Activated CD4-positive, alpha-beta T cell treated with anti-CD3 and anti-CD28 coated beads, Interleukin-2, amount 10 ng/mL, durations not matched to agents 7 days and 5 days (primary cell): ENCODE measurements at regions not wholly inside any gene's neighbourhood (a gene's known extent, or its start where the extent isn't known, plus 50 kb on each side); places are given as distances from the start of the nearest gene placed in this dataset.
"Not testable (repeated sequence)": the region's sequence is repeated elsewhere in the genome, so short reads cannot be mapped to it uniquely, and the experiment has no call there.

ENCODE experiments used
- CTCF ChIA-PET: fragments of 350-600 bp; sonication (Branson Sonifier 250); formaldehyde crosslinking; loops from one replicate; lab custom pipeline; 2021; ENCODE audit warnings: antibody characterized with exemption; lab: Charles Lee
- POLR2A ChIA-PET: fragments of 350-600 bp; sonication (Branson Sonifier 250); formaldehyde crosslinking; loops from one replicate; lab custom pipeline; 2021; ENCODE audit warnings: antibody characterized with exemption; lab: Charles Lee
- DNase-seq: peaks from one replicate; pipeline ENCODE4 v3.0.0-alpha.2; 2020
- H3K27ac Mint-ChIP-seq: one replicate; pipeline ENCODE4 v1.8.0; 2021; ENCODE audit warnings: mild to moderate bottlenecking, moderate library complexity, mixed read lengths
- H3K27me3 Mint-ChIP-seq: one replicate; pipeline ENCODE4 v1.8.0; 2021; ENCODE audit warnings: mixed read lengths
- H3K36me3 Mint-ChIP-seq: one replicate; pipeline ENCODE4 v1.8.0; 2021; ENCODE audit warnings: low read depth, mixed read lengths
- H3K4me1 Mint-ChIP-seq: one replicate; pipeline ENCODE4 v1.8.0; 2021; ENCODE audit warnings: mixed read lengths
- H3K4me3 Mint-ChIP-seq: one replicate; pipeline ENCODE4 v1.8.0; 2021; ENCODE audit warnings: mild to moderate bottlenecking, moderate library complexity, mixed read lengths
- H3K9me3 Mint-ChIP-seq: one replicate; pipeline ENCODE4 v1.8.0; 2021; ENCODE audit warnings: mixed read lengths

DNA sequence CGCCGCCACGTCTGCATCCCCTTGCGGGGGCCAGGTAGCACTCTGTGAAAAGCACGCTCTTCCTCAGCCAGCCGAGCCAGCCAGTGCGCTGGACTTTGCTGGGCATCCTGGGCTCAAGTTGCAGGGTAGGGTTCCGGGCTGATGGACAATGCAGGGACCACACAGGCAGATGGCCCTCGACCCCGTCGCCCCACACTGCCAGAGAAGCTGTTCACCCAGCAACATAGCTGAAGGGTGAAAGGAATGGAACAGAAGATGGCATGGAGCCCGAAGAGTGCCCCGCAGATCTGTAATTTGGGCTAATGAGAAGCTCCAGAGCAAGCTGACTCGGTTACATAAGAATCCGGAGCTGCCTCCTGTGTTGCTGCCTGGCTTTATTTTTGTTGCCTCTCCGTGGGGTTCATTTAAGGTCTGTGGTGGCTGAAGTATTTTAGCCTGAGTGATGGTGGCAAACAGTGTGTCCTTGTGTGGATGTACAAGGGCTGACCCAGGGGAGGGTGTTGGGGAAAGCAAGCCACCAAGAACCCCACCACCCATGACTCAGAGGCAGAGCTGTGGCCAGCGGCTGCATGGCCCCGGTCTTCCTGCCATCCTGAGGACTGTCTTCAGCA is 105.8 kb downstream of the SOX1 start:
- CTCF ChIA-PET = interaction anchor here (0.8 kb wide), 1 partner anchor 442 kb away, joined by 3 read pairs; no protein-coding TSS in a partner anchor
- H3K4me3 Mint-ChIP-seq = no peak overlapping the region
- no peaks in the 10 kb centered on the region for H3K27me3 Mint-ChIP-seq
- no peak overlapping the region for H3K27ac Mint-ChIP-seq
- H3K36me3 Mint-ChIP-seq = no peaks in the 10 kb centered on the region
- POLR2A ChIA-PET = no interaction called here
- H3K9me3 Mint-ChIP-seq = peaks cover 12% of the 10 kb centered on the region
- no peaks in the 10 kb centered on the region for H3K4me1 Mint-ChIP-seq
- no peak for DNase-seq

- Mint-ChIP-seq H3K36me3 (no peaks in the 10 kb centered on the region), H3K27me3 (no peaks in the 10 kb centered on the region), H3K4me1 (no peaks in the 10 kb centered on the region), H3K27ac (no peak overlapping the region), H3K9me3 (peaks cover 12% of the 10 kb centered on the region), H3K4me3 (no peak overlapping the region)
- ChIA-PET CTCF (interaction anchor here (0.6 kb wide), 1 partner anchor 489 kb away, joined by 5 read pairs; no protein-coding TSS in a partner anchor), POLR2A (no interaction called here)
- no peak for DNase-seq
Measured at GRCh38 chr13:112174476-112175110, 107.6 kb downstream of the SOX1 start.

- no peak overlapping the region for H3K4me3 Mint-ChIP-seq
- no peak overlapping the region for H3K27ac Mint-ChIP-seq
- H3K9me3 Mint-ChIP-seq = peaks cover 12% of the 10 kb centered on the region
- POLR2A ChIA-PET = no interaction called here
- H3K4me1 Mint-ChIP-seq = no peaks in the 10 kb centered on the region
- CTCF ChIA-PET = interaction anchor here (0.6 to 0.7 kb wide), 2 partner anchors 8 to 489 kb away, joined by 5 read pairs; no protein-coding TSS in a partner anchor
- DNase-seq = no peak
- H3K27me3 Mint-ChIP-seq = no peaks in the 10 kb centered on the region
- no peaks in the 10 kb centered on the region for H3K36me3 Mint-ChIP-seq
Measured at GRCh38 chr13:112175162-112176075, 108.5 kb downstream of the SOX1 start.

- H3K4me3 Mint-ChIP-seq, CTCF ChIA-PET, H3K4me1 Mint-ChIP-seq, H3K36me3 Mint-ChIP-seq, H3K27ac Mint-ChIP-seq, H3K27me3 Mint-ChIP-seq, POLR2A ChIA-PET, DNase-seq: not testable (repeated sequence)
- peaks cover 12% of the 10 kb centered on the region for H3K9me3 Mint-ChIP-seq
Measured at GRCh38 chr13:112176141-112177119, 109.5 kb downstream of the SOX1 start.

DNA sequence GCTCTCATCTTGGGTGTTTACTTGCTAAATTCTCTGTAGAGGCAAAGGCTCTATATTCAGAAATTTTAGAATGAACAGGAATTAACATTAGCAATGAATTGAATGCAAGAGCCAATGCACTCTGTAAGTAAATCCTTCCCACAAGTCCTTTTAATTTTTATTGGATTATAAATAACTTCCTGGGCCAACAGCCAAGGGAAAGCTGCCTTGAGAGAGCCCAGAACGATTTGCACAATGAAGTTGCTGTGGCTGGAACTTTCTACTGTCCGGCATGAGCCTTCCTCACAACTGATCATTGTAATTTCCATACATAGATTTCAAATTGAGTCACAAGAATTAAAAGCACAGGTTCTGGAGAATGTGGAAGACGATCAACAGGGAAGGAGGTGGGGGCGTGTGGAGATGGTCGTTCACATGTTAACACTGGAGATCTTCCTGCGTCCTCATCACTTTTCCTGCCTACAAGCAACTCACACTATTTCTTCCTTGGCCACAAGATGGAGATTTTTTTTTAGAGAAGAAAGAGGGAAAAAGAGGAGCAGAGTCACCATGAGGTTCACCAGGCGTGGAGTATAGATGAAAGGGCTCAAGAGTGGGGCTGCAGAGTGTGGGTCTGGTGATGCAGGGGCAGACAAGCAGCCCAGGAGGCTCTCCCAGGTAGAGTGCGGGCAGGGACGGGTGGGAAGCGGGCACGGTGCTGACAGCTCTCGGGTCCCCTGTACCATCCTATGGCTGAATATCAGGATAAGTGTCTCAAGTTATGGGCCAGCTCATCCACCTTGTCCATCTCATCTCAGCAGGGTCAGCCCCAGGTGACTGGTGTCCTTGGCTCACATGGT is 110.7 kb downstream of the SOX1 start:
- ChIA-PET POLR2A (no interaction called here), CTCF (no interaction called here)
- Mint-ChIP-seq H3K27ac (no peak overlapping the region), H3K36me3 (no peaks in the 10 kb centered on the region), H3K4me3 (no peak overlapping the region), H3K4me1 (no peaks in the 10 kb centered on the region), H3K27me3 (no peaks in the 10 kb centered on the region), H3K9me3 (peaks cover 12% of the 10 kb centered on the region)
- no peak for DNase-seq

DNA sequence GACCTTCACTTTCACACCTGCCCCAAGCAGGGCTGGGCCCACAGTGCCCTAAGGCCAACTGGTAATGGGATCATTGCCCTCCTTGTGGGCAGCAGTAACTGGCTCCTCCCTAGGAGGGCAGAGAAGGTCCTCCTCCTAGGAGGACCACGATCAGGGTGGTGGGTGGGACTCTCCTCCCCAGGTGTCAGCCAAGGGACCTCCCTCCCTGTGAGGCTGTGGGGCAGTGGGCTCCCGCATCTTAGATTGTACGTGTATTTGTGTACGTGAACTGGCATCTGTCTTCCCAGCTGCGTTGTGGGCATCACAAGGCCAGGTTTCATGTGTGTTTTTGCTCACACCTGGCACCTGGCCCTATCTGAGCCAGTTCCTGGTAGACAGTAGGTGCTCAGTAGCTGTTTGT is 111.8 kb downstream of the SOX1 start:
- Mint-ChIP-seq H3K4me3 (no peak overlapping the region), H3K36me3 (no peaks in the 10 kb centered on the region), H3K9me3 (peaks cover 8% of the 10 kb centered on the region), H3K27me3 (no peaks in the 10 kb centered on the region), H3K4me1 (no peaks in the 10 kb centered on the region), H3K27ac (no peak overlapping the region)
- CTCF ChIA-PET = no interaction called here
- DNase-seq = no peak
- POLR2A ChIA-PET = no interaction called here

DNA sequence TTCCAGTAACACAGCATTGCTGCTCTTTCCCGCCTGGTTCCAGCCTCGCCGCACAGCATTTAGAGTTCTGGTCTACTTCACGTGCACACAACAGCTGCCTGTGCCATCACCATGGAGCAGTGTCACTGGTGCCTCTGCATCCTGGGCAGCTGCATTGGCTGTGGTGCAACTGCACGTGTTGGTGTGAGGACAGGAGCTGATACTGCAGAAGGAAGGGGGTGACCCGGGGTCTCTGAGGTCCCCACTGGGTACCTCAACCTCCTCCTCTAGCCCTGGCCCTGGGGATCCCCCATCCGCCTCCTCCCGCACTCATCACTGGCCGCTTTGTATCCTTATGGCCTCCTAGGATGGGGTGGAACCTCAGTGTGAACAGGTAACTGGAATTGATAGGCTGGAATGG is 112.5 kb downstream of the SOX1 start:
- Mint-ChIP-seq H3K27ac (no peak overlapping the region), H3K27me3 (no peaks in the 10 kb centered on the region), H3K4me1 (no peaks in the 10 kb centered on the region), H3K4me3 (no peak overlapping the region), H3K36me3 (no peaks in the 10 kb centered on the region), H3K9me3 (peaks cover 3% of the 10 kb centered on the region)
- no peak for DNase-seq
- ChIA-PET CTCF (no interaction called here), POLR2A (no interaction called here)

- DNase-seq = no peak
- Mint-ChIP-seq H3K9me3 (peaks cover 2% of the 10 kb centered on the region), H3K27ac (no peak overlapping the region), H3K4me3 (no peak overlapping the region), H3K27me3 (no peaks in the 10 kb centered on the region), H3K4me1 (no peaks in the 10 kb centered on the region), H3K36me3 (no peaks in the 10 kb centered on the region)
- POLR2A ChIA-PET = no interaction called here
- CTCF ChIA-PET = no interaction called here
Measured at GRCh38 chr13:112179995-112180394, 113.0 kb downstream of the SOX1 start.

DNA sequence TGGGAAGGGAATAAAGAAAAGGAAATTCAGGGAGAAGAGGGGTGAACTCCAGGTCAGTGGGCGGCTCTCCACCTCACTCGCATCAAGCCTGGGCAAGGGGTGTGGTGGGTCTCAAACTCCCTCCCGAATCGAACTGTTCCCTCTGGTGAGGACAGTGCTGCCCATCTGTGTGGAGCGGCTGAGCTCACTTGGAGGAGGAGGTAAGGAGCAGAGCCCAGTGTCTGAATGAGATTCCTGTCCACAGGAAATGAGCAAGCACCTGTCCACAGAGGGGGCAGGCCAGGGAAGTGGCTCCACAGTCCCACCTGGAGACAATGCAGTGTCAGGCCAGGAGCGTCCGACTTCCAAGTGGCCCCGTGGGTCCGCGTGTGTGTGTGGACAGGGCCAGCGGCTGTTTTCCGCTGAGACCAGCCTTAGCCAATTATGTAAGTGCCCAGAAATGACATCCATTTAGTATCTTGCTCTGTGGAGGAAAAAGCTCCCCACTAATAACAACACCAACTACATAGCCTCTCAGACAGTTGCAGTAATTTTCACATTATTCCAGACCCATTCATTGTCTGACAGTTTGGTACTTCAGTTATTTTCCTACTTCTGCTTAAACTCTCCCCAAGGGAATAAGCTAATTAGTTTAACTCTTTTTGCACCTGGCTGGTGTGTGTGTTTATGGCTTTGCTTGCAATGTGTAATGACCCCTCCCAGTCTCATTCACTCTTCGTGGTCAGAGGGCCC is 114.6 kb downstream of the SOX1 start:
- Mint-ChIP-seq H3K36me3 (no peaks in the 10 kb centered on the region), H3K9me3 (no peaks in the 10 kb centered on the region), H3K27me3 (no peaks in the 10 kb centered on the region), H3K4me1 (no peaks in the 10 kb centered on the region), H3K27ac (no peak overlapping the region), H3K4me3 (no peak overlapping the region)
- DNase-seq = no peak
- POLR2A ChIA-PET = no interaction called here
- CTCF ChIA-PET = no interaction called here

- Mint-ChIP-seq H3K27me3 (no peaks in the 10 kb centered on the region), H3K36me3 (no peaks in the 10 kb centered on the region), H3K4me1 (no peaks in the 10 kb centered on the region), H3K27ac (no peak overlapping the region), H3K9me3 (no peaks in the 10 kb centered on the region), H3K4me3 (no peak overlapping the region)
- ChIA-PET CTCF (no interaction called here), POLR2A (no interaction called here)
- no peak for DNase-seq
Measured at GRCh38 chr13:112182251-112182650, 115.3 kb downstream of the SOX1 start.

GRCh38 chr13:112182846-112183531 is 116.0 kb downstream of the SOX1 start:
- ChIA-PET POLR2A (no interaction called here), CTCF (no interaction called here)

More at GRCh38 chr13:112182846-112183531, 116.0 kb downstream of the SOX1 start:
- H3K4me1 Mint-ChIP-seq = no peaks in the 10 kb centered on the region
- no peak overlapping the region for H3K27ac Mint-ChIP-seq
- H3K27me3 Mint-ChIP-seq = no peaks in the 10 kb centered on the region
- no peak overlapping the region for H3K4me3 Mint-ChIP-seq
- no peak for DNase-seq
- H3K9me3 Mint-ChIP-seq = no peaks in the 10 kb centered on the region
- H3K36me3 Mint-ChIP-seq = no peaks in the 10 kb centered on the region
